RWPE2 (cell line): ENCODE measurements at regions not wholly inside any gene's neighbourhood (a gene's known extent, or its start where the extent isn't known, plus 50 kb on each side); places are given as distances from the start of the nearest gene placed in this dataset.

Experiments
- ATAC-seq: fragments of 200-7000 bp; cut with Tn5 transposase; 3 replicates; pipeline ENCODE4 v1.9.1; 2021; ENCODE audit warnings: low read depth
- DNase-seq: peaks from one replicate; pipeline ENCODE4 v3.0.0-alpha.2; 2020; ENCODE audit warnings: low spot score
- H3K27ac ChIP-seq: fragments of 450-650 bp; 2 replicates; pipeline ENCODE4 v1.5.1; 2017; ENCODE audit warnings: mild to moderate bottlenecking; ENCODE audit not compliant: poor library complexity, severe bottlenecking
- H3K27me3 ChIP-seq: fragments of 250-450 bp; sonication (Bioruptor Pico); 2 replicates; pipeline ENCODE4 v1.5.1; 2021; ENCODE audit warnings: mild to moderate bottlenecking, moderate library complexity; ENCODE audit not compliant: insufficient read depth, poor library complexity, severe bottlenecking
- H3K36me3 ChIP-seq: fragments of 250-450 bp; sonication (Bioruptor Pico); 2 replicates; pipeline ENCODE4 v1.5.1; 2020; ENCODE audit warnings: low read depth, mild to moderate bottlenecking, moderate library complexity
- H3K4me1 ChIP-seq: fragments of 250-450 bp; sonication (Bioruptor Pico); 2 replicates; pipeline ENCODE4 v1.5.1; 2021; ENCODE audit warnings: mild to moderate bottlenecking, moderate library complexity; ENCODE audit not compliant: insufficient read depth, poor library complexity, severe bottlenecking
- H3K4me3 ChIP-seq: fragments of 250-450 bp; sonication (Bioruptor Pico); 2 replicates; pipeline ENCODE4 v1.5.1; 2021; ENCODE audit warnings: mild to moderate bottlenecking, moderate library complexity; ENCODE audit not compliant: severe bottlenecking
- H3K9me3 ChIP-seq: fragments of 250-450 bp; sonication (Bioruptor Pico); 2 replicates; pipeline ENCODE4 v1.5.1; 2021; ENCODE audit warnings: mild to moderate bottlenecking, moderate library complexity; ENCODE audit not compliant: severe bottlenecking
- CTCF ChIP-seq: fragments of 450-650 bp; IDR thresholded peaks from one replicate; pipeline ENCODE4 v1.5.1; 2017; ENCODE audit warnings: mild to moderate bottlenecking, moderate library complexity; ENCODE audit not compliant: poor library complexity, severe bottlenecking

DNA sequence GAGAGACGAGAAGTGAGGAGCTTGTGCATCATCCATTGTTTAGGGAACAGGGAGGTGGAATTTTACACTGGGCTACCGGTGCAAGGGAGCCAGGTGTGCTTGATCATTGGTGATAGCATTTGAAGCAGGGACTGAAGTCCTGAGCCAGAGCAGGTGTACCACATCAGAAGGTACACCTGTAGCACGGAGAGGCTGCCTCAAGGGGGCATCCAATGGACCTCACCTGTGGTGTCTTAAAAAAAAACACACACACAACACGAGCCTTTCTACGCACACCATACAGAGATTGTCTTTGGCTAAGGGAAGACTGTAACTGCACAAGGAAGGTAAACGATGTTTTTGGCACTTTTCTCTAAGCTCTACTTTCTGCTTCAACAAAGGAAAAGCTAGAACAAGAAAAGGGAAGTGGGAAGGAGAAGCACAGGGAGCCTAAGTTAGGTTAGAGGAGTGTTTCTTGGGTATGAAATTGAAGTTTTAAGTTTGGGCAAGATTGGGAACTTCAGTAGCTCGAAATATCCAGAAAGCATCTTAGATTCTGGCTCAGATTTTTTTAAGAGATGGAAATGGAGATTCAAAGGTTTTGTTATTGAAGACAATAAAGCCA, 334.3 kb upstream of the FBXO33 start:
- Histone ChIP-seq H3K4me3 (no peak overlapping the region), H3K36me3 (no peaks in the 10 kb centered on the region), H3K27me3 (peaks cover 21% of the 10 kb centered on the region), H3K27ac (no peak overlapping the region), H3K4me1 (no peaks in the 10 kb centered on the region), H3K9me3 (no peaks in the 10 kb centered on the region)
- no peak for TF ChIP-seq CTCF
- DNase-seq (no peak), ATAC-seq (no peak)

DNA sequence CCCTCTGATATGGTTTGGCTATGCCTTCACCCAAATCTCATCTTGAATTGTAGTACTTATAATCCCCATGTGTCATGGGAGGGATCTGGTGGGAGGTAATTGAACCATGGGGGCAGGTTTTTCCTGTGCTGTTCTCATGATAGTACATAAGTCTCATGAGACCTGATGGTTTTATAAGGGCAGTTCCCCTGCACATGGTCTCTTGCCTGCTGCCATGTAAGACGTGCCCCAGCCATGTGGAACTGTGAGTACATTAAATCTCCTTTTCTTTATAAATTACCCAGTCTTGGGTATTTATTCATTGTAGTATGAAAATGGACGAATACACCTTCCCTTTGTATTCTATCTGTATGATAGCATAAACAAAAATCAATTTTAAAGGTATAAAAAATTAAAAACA, 333.4 kb upstream of the FBXO33 start:
- H3K4me1 ChIP-seq, result no peaks in the 10 kb centered on the region
- no peaks in the 10 kb centered on the region for H3K36me3 ChIP-seq
- no peak overlapping the region for H3K4me3 ChIP-seq
- no peaks in the 10 kb centered on the region for H3K9me3 ChIP-seq
- peaks cover 21% of the 10 kb centered on the region for H3K27me3 ChIP-seq
- no peak for DNase-seq
- no peak for ATAC-seq
- TF ChIP-seq CTCF, result no peak
- no peak overlapping the region for H3K27ac ChIP-seq

DNA sequence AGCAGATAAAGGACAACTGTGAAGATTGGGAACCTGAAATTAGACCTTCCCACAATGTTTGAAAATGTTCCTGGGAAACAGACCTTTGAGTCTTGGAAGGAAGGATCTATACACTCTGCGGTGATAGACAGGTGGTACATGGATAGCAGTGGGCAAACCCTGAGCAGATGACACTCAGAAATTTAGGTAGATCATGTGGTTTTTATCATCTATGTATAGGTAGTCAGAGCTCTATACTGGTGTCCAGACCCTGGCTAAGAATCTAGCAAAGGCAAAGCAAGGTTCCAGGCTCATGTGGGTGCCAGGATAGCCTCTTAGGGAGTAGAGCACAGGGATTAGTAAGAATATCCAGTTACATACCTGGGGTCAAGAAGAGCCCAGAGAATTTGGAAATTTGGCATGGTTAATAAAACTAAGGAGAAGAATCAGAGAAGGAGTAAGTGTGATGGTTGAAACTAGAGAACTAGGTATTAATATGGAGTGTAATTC, 331.2 kb upstream of the FBXO33 start:
- Histone ChIP-seq H3K9me3 (no peaks in the 10 kb centered on the region), H3K4me3 (no peak overlapping the region), H3K36me3 (no peaks in the 10 kb centered on the region), H3K27me3 (peaks cover 15% of the 10 kb centered on the region), H3K4me1 (no peaks in the 10 kb centered on the region), H3K27ac (no peak overlapping the region)
- DNase-seq (no peak), ATAC-seq (no peak; the same call in 2 of the 3 replicates)
- no peak for TF ChIP-seq CTCF

DNA sequence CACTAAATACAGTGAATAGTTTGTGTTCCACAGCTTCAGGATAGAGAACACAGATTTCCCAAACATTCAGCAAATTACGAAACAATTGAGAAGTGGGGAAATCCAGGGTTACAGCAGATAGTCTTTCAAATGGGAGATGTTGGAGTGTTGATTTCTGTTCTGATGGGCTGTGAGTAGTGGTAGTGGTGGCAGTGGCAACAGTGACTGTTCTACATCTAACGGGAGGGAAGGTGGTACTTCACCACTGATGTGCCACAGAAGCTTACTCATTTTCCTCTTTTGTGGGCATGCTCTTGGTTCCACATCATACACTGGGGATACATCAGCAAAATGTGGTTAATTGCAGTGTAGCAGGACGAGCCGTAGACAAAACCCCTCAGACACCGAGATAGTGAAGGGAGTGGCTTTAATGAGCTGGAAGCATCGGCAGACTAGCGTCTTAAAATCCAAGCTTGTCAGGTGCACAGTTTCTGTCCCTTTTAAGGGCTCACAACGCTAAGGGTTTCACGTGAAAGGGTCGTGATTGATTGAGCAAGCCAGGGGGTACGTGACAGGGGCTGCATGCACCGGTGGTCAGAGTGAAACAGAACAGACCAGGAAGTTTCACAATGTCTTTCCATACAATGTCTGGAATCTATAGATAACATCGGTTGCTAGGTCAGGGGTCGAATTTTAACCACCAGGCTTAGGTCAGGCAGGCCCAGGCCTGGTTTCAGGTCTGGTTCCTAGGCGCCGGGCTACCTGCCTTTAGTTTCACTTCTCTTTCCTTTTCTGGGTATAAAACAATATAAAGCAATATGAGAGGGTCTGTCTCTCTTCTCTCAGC, 330.6 kb upstream of the FBXO33 start:
- ATAC-seq, result no peak
- TF ChIP-seq CTCF, result no peak
- H3K9me3 ChIP-seq, result no peaks in the 10 kb centered on the region
- H3K27me3 ChIP-seq, result peaks cover 10% of the 10 kb centered on the region
- H3K36me3 ChIP-seq, result no peaks in the 10 kb centered on the region
- no peak for DNase-seq
- no peaks in the 10 kb centered on the region for H3K4me1 ChIP-seq
- no peak overlapping the region for H3K4me3 ChIP-seq
- H3K27ac ChIP-seq, result no peak overlapping the region

DNA sequence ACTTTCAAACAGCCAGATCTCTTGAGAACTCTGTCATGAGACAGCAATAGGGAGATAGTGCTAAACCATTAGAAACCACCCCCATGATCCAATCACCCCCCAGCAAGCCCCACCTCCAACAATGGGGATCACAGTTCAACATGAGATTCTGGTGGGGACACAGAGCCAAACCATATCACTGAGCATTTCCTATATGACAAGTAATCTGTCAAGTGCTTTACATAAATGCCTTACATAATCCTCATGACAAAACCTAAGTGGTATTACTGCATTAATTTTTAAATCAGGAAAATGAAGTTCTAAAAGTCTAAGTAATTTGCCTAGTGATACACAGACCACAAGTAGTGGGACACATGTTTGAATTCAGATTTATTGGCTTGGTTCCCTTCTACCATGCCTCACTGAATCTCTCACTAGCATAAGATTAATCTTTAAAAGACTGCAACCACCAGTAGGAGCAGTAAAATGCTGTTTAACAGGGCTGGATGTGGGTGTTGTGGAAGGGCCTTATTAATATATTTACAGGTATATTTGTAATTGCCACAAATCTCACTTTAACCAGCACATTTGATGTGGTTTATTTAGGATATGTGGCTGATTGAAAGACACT, 323.1 kb upstream of the FBXO33 start:
- Histone ChIP-seq H3K4me1 (no peaks in the 10 kb centered on the region), H3K4me3 (no peak overlapping the region), H3K36me3 (no peaks in the 10 kb centered on the region), H3K27me3 (no peaks in the 10 kb centered on the region), H3K9me3 (no peaks in the 10 kb centered on the region), H3K27ac (no peak overlapping the region)
- ATAC-seq, result no peak
- DNase-seq, result no peak
- TF ChIP-seq CTCF, result no peak
